Mucosa of descending colon (tissue), 3 donors: ENCODE measurements at regions not wholly inside any gene's neighbourhood (a gene's known extent, or its start where the extent isn't known, plus 50 kb on each side); places are given as distances from the start of the nearest gene placed in this dataset.
"Not testable (repeated sequence)": the region's sequence is repeated elsewhere in the genome, so short reads cannot be mapped to it uniquely, and the experiment has no call there.

Experiments
- ATAC-seq: fragments of 200-7000 bp; cut with Tn5 transposase; one replicate; pipeline ENCODE4 v1.9.1; 2020; ENCODE audit warnings: mild to moderate bottlenecking, moderate library complexity
- DNase-seq, 3 donors: peaks; one replicate each; pipeline ENCODE4 v3.0.0-alpha.2; 2020
- H3K36me3 ChIP-seq: fragments of 200-600 bp; one replicate; pipeline ENCODE4 v1.8.0; 2021; ENCODE audit warnings: low read depth, mild to moderate bottlenecking
- H3K4me1 ChIP-seq: fragments of 200-600 bp; one replicate; pipeline ENCODE4 v1.8.0; 2021; ENCODE audit warnings: low read depth, mild to moderate bottlenecking
- H3K4me3 ChIP-seq: fragments of 200-600 bp; one replicate; pipeline ENCODE4 v1.8.0; 2021; ENCODE audit warnings: mild to moderate bottlenecking
- H3K9me3 ChIP-seq: fragments of 200-600 bp; one replicate; pipeline ENCODE4 v1.8.0; 2021; ENCODE audit warnings: mild to moderate bottlenecking
- CTCF ChIP-seq: fragments of 200-600 bp; IDR thresholded peaks from one replicate; pipeline ENCODE4 v1.8.0; 2022; ENCODE audit warnings: antibody characterized with exemption, mild to moderate bottlenecking
- intact Hi-C, 2 donors: fragments of 100-400 bp; cut with DNase I in 1 of 2; cut with micrococcal nuclease in 1 of 2; formaldehyde crosslinking; loops; one replicate each; pipeline versions ENCODE4 v1.11.0 to v1.11.1; 2022; cut with DNase I, micrococcal nuclease
- donor health status: DM: no; HTN: no; CAD: no; lungs with moderate emphysema.
- donor health status: DM: no; HTN: no; CAD: no.
- donor health status: DM: no; HTN: yes; CAD: no.

- Histone ChIP-seq H3K4me3 (no peak overlapping the region), H3K36me3 (no peaks in the 10 kb centered on the region), H3K9me3 (no peaks in the 10 kb centered on the region), H3K4me1 (no peaks in the 10 kb centered on the region)
- DNase-seq: no peak
- TF ChIP-seq CTCF: no peak
- no peak for ATAC-seq
- intact Hi-C loops: no loop called here
Observed at GRCh38 chr9:85303757-85304134, 438.0 kb downstream of the AGTPBP1 start.

- ATAC-seq: no peak
- Histone ChIP-seq H3K4me3 (no peak overlapping the region), H3K4me1 (no peaks in the 10 kb centered on the region), H3K36me3 (no peaks in the 10 kb centered on the region), H3K9me3 (no peaks in the 10 kb centered on the region)
- intact Hi-C loops: no loop called here
- no peak for DNase-seq
- no peak for TF ChIP-seq CTCF
Observed at GRCh38 chr9:85302938-85303756, 438.6 kb downstream of the AGTPBP1 start.

GRCh38 chr9:85298499-85298898 lies 443.3 kb downstream of the AGTPBP1 start:
- intact Hi-C loops: no loop called here
- no peaks in the 10 kb centered on the region for H3K36me3 ChIP-seq
- H3K4me1 ChIP-seq: no peaks in the 10 kb centered on the region
- H3K9me3 ChIP-seq: no peaks in the 10 kb centered on the region
- H3K4me3 ChIP-seq: no peak overlapping the region
- DNase-seq (no peak), ATAC-seq (no peak)
- TF ChIP-seq CTCF: no peak

- H3K9me3 ChIP-seq, H3K4me1 ChIP-seq, H3K36me3 ChIP-seq, intact Hi-C loops, ATAC-seq, H3K4me3 ChIP-seq, DNase-seq: not testable (repeated sequence)
Observed at GRCh38 chr9:85295244-85295643, 446.5 kb downstream of the AGTPBP1 start.

- no peaks in the 10 kb centered on the region for H3K36me3 ChIP-seq
- no peaks in the 10 kb centered on the region for H3K9me3 ChIP-seq
- DNase-seq (no peak), ATAC-seq (no peak)
- no peaks in the 10 kb centered on the region for H3K4me1 ChIP-seq
- intact Hi-C loops: no loop called here
- TF ChIP-seq CTCF: no peak
- H3K4me3 ChIP-seq: no peak overlapping the region
Observed at GRCh38 chr9:85292261-85292660, 449.5 kb downstream of the AGTPBP1 start.

GRCh38 chr9:85291266-85291665 lies 450.5 kb downstream of the AGTPBP1 start:
- ATAC-seq: no peak
- TF ChIP-seq CTCF: no peak
- H3K4me3 ChIP-seq: no peak overlapping the region
- no peak for DNase-seq
- no peaks in the 10 kb centered on the region for H3K4me1 ChIP-seq
- intact Hi-C loops: no loop called here
- no peaks in the 10 kb centered on the region for H3K9me3 ChIP-seq
- H3K36me3 ChIP-seq: no peaks in the 10 kb centered on the region
